Ovary (tissue), 3 donors: ENCODE measurements at regions not wholly inside any gene's neighbourhood (a gene's known extent, or its start where the extent isn't known, plus 50 kb on each side); places are given as distances from the start of the nearest gene placed in this dataset.

Experiments
- POLR2A ChIP-seq: fragments of 450-650 bp; IDR thresholded peaks from one replicate; pipeline ENCODE4 v1.6.1; 2017; ENCODE audit warnings: antibody characterized with exemption, mild to moderate bottlenecking, moderate library complexity
- TF ChIP-seq, protein P1 (sequence below), 3 donors: fragments of 450-650 bp in 2 of 3; fragments of 200-600 bp in 1 of 3; IDR thresholded peaks; one replicate each; pipeline versions ENCODE4 v1.5.1 to v1.8.0; 2016 to 2022; ENCODE audit warnings: antibody characterized with exemption in 3 of 3, mild to moderate bottlenecking in 1 of 3
- donor health status: DM: no; HTN: no; CAD: no.

DNA sequence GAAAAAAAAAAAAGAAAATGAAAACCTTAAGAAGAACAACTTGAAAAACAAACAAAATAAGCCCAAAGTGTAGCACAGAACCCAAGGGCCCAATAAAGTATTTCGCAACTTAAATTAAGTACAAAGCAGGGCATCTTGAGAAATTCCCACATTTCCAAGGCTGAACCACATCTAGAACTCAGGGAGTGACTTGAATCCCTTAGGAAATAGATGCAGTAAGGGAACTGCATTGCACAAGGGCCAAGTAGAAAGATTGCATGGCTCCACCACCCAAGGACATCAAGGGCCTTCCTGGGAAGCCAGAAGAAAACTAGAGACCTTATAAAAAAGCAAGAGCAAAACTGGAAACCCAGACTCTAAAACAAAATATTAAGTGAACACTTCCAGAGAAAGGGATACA, 352.7 kb downstream of the CXCL12 start:
- TF ChIP-seq, protein P1, sequence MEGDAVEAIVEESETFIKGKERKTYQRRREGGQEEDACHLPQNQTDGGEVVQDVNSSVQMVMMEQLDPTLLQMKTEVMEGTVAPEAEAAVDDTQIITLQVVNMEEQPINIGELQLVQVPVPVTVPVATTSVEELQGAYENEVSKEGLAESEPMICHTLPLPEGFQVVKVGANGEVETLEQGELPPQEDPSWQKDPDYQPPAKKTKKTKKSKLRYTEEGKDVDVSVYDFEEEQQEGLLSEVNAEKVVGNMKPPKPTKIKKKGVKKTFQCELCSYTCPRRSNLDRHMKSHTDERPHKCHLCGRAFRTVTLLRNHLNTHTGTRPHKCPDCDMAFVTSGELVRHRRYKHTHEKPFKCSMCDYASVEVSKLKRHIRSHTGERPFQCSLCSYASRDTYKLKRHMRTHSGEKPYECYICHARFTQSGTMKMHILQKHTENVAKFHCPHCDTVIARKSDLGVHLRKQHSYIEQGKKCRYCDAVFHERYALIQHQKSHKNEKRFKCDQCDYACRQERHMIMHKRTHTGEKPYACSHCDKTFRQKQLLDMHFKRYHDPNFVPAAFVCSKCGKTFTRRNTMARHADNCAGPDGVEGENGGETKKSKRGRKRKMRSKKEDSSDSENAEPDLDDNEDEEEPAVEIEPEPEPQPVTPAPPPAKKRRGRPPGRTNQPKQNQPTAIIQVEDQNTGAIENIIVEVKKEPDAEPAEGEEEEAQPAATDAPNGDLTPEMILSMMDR (IDR thresholded peaks at IDR 0.05): no peak
- no peak for TF ChIP-seq POLR2A
